GM21786 (cell line): ENCODE measurements at regions not wholly inside any gene's neighbourhood (a gene's known extent, or its start where the extent isn't known, plus 50 kb on each side); places are given as distances from the start of the nearest gene placed in this dataset.

ENCODE experiments used
- ATAC-seq: cut with Tn5 transposase; IDR thresholded peaks from one replicate; pipeline ENCODE4 v1.9.1; 2021; ENCODE audit not compliant: unreplicated experiment

DNA sequence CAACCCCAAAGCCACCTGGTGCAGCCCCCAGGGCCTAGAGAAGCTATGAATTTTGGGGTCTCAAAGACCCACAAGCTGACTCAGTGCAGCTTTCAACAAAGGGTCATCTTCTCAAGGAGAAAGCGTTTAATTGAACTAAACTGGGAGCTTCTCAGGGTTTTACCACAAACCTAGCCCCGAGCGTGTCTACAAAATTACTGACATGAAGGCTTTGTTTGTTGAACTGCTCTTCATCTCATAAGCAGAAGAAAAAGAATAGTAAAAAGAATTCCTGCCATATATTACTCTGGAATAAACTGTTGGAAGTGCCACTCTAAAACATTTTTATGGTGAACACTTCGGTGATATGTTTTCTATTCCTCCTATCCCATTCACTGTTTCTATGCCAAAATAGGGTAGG is 50.8 kb upstream of the INCENP start:
- no peak for ATAC-seq

DNA sequence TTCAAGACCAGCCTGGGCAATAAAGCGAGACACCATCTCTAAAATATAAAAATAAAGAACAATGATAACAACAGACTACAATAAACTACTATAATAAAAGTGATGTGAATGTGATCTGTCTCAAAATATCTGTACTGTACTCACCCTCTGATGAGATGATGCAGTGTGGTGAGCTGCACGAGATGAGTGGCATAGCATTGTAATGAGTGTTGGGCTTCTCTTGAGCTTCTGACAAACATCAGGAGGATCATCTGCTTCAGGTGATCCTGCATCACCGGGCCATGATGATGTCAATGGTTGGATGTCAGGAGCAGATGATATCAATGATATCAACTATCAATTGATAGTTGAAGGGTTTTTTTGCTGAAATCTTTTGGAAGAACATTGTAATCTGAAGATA is 52.4 kb upstream of the INCENP start:
- no peak for ATAC-seq

DNA sequence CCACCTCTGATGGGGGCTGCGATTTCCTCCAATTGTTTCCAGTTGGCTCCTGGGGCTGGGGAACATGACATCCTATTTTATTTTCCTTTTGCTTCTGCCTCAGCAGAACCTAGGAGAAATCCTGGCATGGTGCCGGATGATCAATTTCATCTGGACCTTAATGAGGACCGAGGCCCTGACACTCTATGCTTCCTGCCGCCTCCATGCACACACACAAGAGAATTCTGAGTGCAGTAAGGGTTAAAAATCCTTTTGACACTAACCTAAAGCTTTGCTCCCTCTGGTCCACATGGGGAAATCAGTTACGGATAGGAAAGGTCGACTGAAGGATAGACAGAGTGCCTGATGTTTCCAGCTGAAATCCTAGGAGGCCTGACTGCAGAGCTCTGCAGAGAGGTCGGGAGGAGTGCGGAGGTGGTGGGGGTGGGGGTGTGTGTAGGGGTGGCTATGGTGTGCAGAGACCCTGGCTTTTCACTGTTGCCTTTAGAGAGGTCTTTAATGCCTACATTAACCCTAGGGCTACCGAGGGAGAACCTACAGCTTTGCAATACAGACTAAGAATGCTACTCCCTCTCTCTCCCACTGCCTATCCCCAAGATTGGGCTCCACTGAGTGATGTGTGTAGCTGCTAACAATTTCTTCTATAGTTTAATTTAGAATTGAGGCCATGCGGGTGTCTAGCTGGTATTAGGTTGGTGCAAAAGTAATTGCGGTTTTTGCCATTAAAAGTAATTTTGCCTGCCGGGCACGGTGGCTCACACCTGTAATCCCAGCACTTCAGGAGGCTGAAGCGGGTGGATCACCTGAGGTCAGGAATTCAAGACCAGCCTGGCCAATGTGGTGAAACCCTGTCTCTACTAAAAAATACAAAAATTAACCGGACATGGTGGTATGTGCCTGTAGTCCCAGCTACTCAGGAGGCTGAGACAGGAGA is 53.6 kb upstream of the INCENP start:
- no peak for ATAC-seq

DNA sequence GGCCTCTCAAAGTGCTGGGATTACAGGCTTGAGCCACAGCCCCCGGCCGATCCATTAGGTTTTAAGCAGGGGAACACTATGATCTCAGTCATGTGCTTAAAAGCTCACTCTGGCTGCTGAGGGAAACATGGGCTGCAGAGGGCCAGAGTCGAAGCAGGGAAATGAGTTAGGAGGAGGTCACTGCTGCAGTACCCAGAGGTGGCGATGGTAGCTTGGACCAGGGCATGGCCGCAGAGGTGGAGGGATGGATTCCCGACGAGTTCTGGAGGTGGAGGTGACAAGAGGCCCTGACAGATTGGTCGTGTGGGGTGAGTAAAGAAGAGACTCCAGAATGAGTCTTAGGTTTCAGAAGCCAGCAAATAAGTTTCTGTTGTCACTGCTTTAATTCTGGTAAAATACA is 54.4 kb upstream of the INCENP start:
- ATAC-seq = no peak

DNA sequence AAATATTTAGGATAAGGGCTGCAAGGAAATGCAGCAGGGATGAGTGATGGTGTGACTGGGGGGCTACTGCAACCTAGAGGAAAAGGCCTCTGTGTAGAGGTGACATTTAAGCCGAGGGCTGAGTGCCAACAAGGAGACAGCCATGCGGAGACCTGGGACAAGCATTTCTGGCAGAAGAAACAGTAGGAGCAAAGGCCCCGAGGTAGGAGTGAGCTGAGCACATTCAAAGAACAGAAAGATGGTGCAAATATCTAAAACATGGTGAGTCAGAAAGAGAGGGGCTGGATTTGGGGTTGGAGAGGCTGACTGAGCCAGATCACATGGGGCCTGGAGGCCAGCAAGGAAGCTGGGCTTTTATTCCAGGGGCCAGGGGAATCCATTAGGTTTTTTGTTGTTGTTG is 55.1 kb upstream of the INCENP start:
- no peak for ATAC-seq

DNA sequence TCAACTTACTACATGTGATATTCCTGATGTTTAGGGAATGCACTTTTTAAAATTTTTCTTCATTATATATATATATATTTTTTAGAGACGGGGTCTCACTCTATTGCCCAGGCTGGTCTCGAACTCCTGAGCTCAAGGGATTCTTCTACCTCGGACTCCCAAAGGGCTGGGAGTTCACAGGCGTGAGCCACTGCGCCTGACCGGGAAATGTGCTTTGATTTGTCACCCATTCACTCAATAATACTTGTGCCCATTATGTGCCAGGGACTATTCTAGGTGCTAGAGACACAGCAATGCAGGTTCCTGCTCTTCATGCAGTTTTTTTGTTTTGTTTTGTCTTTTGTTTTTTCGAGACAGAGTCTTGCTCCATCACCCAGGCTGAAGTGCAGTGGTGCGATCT is 56.1 kb upstream of the INCENP start:
- no peak for ATAC-seq

DNA sequence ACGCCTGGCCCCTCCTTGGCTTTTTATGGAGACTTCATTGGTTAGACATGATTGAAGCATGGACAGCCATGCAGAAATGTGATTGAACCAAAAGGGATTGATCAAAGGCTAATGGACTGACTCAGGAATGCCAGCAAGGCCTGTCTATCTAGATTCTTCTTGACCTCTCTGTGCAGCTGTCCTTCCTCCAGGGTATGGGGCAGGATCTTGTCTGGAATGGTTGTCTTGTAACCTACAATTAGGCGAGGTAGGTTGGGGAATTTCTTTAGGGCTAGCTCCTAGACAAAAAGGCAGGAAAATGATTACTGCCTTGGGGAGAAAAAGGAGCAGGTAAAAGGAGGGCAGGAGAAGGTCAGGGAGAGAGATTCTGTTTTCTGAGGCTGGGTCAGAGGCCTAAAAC is 59.6 kb upstream of the INCENP start:
- no peak for ATAC-seq

DNA sequence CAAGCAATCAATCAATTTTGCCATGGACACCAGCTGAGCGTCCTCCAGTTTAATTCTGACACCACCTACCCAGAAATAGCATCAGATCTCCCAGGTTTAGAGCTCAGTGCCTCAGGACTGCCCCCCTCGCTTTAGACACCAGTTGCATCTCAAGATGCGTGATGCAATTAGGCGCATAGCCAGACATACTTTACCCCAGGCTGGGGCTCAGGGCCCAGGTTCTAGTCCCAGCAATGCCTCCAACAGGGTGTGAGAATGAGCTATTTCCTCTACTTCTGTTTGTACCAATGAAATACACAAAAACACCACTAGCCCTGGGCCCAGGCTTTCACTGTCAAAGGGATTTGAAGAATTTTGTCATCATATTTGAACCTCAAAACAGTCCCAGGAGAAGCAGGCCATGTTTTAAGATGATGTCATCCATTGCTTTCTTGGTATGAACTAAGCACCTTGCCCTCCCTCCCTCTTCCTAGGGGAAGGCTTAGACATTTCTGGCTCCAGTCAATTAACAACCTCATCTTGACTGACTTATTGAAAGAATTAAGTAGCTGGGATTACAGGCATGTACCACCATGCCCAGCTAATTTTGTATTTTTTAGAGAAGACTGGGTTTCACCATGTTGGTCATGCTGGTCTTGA is 61.5 kb upstream of the INCENP start:
- ATAC-seq = no peak

DNA sequence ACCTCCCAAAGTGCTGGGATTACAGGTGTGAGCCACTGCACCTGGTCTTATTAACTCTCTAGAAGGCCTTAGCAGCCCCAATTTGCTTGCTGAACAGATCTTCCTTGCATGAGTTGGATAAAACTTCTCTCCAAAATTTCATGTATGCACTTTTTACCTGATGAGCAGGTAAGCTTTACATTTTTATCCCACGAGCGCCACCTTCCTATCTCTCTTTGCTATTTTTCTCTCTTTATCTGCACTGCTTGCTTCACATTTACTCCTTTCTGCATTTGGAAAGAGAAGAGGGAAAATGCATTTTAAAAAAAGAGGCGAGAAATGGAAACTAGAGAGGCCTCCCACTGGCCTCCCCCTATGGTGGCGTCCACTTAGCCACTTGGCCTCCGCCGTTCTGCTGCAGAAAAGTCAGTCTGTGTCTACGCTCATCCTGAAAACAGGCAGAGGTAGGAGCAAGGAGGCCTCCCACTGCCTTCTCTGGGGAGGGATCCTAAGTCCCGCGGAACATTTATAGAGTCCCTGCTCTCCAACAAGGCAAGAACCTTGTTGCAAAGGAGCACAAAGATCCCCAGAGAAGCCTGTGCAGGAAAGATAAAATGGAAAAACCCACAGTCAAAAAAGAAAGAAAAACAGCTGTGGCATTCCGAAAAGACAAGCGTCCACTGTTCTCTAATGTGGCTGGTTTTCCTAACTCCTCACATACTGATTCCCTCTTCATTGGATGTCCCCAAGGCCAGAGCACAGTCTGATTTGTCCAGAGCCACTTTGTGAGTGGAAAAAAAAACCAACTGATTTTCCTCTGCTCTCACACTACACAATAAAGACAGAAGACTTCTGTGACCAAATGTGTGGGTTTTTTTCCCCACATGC is 62.2 kb upstream of the INCENP start:
- ATAC-seq = no peak

DNA sequence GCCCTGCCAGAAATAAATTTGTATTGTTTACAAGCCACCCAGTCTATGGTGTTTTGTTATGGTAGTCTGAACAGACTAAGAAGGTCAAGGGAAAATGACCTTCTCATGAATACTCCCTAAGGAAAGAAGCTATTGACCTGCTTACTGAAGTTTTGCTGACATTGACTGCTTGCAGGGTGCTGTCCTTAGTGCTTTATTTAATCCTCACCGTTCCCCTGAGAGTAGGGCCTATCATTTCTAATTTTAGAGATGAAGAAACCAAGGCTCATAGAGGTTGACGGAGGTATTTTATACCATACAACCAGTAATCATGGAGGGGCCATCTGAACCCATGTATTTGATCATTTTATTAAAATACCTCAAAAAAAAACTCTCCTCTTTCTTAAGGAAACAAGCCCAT is 66.7 kb upstream of the INCENP start:
- no peak for ATAC-seq

DNA sequence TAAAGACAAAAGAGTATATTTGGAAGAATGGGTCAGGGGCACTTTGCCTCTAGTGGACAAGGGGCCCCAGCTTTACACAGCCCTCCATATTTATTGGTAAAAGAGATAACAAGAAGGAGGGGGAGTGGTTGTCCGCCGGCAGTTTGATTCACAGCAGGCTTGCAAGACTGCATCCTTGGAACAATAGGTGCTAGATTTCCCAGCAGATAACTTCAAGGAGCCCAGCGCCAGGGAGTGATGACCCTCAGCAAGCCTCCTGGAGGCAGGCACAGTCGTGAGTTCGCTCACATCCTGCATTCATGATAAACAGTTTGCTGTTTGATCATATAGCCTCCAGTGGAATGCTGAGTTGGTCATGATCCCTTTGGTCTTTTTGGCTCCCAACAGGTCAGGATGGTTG is 67.8 kb upstream of the INCENP start:
- ATAC-seq = no peak

DNA sequence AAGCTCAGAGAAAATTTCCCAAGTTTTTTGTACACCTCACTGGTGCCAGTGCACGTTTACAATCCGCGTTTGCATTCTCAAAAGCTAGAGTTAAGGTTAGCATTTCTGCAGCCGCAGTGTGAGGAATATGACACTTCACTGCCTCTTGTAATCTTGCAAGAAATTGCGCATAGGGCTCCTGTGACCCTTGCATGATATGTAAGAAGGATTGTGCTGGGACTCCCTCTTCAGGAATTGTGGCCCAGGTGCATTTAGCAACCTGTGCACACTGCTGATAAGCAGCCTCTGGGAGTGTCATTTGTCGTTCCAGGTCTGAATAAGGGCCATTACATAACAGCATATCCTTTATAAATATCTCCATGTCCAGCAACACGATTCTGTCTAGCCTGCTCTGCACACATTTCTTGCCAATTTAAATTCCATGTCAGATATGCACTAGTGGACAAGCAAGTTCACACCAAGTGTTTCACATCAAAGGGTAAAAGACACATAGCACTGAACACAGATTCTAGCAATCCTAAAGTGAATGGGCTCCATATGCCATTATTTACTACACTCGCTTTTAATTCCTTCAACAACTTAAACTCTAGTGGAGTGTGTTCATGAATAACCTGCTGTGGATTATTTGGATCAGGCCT is 69.2 kb upstream of the INCENP start:
- no peak for ATAC-seq

DNA sequence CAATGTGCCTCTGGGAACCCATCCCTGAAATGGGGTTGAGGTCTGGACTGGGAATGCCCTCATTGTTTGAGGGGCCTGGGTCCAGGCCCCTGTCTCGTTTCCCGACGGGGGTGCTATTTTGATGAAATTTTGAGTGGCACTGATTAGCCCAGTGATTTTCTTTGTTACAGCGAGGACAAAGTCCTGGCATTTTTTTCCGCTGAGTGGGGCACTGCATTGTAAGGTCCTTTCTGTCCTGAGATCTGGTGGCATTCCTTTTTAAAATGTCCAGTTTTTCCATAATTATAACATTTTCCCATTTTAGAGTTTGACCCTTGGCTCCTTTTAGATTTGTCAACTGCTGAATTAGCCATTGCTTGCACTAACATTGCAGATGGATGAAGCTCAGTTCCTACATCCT is 69.7 kb upstream of the INCENP start:
- ATAC-seq = no peak

DNA sequence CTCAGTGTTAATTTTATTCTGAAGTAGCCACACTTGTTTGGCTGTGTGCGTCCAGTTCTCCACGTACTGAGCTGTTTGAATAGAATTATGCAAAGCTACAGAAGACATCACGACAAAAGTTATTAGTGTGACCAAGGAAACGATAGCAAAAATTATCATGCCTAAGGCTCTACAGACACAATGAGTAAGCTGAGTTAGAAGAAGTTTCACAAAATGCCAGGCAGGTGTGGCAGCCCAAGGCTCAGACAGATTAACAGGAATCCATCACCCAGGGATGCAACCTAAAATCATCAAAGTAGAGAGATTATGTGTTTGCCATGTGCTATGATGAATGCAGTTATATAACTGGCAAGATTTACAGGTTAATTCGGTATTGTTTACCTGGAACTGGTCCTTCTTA is 73.1 kb upstream of the INCENP start:
- no peak for ATAC-seq

DNA sequence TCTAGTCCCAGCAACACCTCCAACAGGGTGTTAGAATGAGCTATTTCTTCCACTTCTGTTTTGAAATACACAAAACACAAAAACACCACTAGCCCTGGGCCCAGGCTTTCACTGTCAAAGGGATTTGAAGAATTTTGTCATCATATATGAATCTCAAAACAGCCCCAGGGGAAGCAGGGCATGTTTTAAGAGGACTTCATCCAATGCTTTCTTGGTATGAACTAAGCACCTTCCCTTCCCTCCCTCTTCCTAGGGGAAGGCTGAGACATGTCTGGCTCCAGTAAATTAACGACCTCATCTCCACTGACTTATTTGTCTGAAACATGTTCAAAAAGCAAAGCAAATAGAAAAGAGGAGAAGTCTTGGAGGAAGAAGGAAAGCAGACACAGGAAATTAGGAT is 75.7 kb upstream of the INCENP start:
- no peak for ATAC-seq

DNA sequence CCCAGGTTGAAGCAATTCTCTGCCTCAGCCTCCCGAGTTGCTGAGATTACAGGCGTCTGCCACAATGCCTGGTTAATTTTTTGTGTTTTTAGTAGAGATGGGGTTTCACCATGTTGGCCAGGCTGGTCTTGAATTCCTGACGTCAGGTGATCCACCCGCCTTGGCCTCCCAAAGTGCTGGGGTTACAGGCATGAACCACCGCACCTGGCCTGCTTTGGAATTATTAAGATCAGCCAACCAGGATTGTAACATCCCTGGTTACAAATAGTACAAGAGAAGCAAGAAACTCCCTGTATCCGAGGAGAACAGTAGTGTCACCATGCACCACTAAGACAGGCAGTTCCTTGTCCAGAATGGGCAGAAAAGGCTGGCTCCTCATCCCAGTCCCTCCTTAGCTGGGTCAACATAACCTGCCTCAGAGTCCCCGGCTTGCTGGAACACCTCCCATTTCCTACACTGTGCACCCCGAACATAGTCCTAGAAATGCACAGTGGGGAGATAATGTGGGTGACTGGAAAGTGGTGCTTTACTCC is 77.2 kb upstream of the INCENP start:
- no peak for ATAC-seq

DNA sequence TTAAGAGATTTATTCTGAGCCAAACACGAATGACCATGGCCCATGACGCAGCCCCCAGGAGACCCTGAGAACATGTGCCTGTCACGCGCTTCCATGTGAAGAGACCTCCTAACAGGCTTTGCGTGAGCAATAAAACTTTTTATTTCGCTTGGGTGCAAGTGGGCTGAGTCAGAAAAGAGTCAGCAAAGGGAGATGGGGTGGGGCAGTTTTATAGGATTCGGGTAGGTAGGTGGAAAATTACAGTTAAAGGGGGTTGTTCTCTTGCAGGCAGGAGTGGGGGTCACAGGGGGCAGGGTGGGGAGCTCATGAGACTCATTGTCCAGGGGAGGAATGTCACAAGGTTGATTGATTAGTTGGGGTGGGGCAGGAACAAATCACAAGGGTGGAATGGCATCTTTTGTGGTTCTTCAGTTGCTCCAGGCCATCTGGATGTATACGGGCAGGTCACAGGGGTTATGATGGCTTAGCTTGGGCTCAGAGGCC is 77.2 kb upstream of the FTH1 start:
- ATAC-seq = no peak

DNA sequence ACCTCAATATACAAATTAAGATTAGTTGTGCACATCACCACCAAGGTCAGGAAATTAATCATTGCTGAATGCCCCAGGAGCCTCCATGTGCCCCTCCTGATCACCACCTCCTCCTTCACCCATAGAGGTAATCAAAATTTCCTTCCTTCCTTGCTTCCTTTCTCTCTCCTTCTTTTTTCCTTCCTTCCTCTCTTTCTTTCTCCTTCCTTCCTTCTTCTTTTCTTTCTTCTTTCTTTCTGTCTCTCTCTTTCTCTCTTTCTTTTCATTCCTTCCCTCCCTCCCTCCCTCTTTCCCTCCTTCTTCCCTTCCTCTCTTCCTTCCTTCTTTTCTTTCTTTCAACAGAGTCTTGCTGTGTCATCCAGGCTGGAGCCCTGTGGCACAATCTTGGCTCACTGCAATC is 67.9 kb upstream of the FTH1 start:
- ATAC-seq = no peak

DNA sequence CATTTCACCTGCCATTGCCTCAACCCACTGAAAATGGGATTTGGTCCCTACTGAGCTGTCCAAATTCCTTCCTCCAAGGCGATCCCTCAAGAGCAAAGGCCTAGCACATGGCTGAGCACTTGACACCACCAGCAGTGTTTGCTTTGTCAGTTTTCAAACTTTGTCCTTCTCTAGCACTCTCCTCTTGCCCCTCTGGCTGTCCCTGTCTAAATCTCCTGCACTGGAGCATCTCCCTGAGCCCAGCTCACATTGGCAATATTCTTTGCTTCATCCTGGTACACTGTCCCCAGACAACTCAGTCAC is 66.6 kb upstream of the FTH1 start:
- ATAC-seq = no peak

DNA sequence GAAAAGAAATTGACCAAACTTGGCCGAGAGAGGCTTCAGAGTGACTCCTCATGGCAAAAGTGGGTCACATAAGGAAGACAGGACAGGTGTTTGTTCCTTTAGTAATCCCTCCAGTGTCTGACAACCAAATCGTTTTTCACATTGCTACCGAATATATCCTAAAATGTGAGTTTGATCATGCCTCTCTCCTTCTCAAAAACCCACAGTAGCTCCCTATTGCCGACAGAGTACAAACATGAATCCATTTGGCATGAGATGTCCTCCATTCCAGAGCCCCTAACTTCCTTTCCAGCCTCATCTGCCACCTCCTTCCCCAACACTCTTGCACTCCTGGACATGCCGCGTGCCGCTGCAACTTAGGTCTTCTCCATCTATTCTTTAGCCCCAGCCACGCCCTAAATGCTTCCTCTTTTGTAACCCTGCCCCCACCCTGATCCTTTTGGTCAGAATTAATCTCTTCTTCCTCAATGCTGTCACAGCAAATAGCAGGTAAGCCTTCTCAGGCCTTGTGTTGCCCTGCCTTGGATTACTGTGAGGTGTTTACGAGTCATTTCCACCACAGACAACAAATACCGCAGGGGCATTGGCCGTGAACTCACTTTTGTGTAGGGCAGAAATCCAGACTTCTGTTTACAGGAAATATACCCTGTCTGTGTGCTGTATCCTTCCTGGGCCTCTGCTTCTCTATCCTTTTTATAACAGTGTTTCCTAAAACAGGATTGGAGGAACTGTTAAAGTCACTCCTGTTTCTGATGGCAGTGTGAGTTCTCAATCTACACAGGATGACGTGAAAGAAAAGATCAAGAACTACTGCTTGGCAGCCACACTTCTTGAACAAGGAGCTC is 66.0 kb upstream of the FTH1 start:
- no peak for ATAC-seq
